Ovary (tissue), 3 donors: ENCODE measurements at regions not wholly inside any gene's neighbourhood (a gene's known extent, or its start where the extent isn't known, plus 50 kb on each side); places are given as distances from the start of the nearest gene placed in this dataset.

Source experiments
- EP300 ChIP-seq: sonication (generic); formaldehyde crosslinking; IDR thresholded peaks from one replicate; pipeline ENCODE4 v1.6.1; 2017; ENCODE audit warnings: antibody characterized with exemption
- POLR2A ChIP-seq: fragments of 450-650 bp; IDR thresholded peaks from one replicate; pipeline ENCODE4 v1.6.1; 2017; ENCODE audit warnings: antibody characterized with exemption, mild to moderate bottlenecking, moderate library complexity
- TF ChIP-seq, protein P1 (sequence below), 3 donors: fragments of 450-650 bp in 2 of 3; fragments of 200-600 bp in 1 of 3; IDR thresholded peaks; one replicate each; pipeline versions ENCODE4 v1.5.1 to v1.8.0; 2016 to 2022; ENCODE audit warnings: antibody characterized with exemption in 3 of 3, mild to moderate bottlenecking in 1 of 3
- donor health status: DM: no; HTN: no; CAD: no.

DNA sequence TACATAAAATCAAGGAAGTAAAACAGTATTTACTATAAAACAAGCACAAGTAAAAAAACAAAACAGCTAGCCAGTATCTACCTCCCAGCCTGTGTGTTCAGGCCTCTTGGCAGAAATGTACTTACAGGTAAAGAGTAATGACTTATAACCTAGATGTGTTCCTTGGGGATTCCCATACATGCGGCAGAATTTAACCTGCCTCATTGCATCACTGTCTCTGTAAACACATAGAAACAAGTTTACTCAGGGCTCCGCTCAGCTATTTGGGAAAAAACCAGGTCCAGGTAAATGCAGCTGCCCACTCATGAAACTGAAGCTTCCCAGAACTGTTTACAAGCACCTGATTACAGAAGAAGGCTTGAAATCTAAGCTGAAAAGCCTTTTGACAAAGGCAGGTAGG, 50.7 kb upstream of the SERP2 start:
- TF ChIP-seq POLR2A (no peak), EP300 (no peak)
- TF ChIP-seq, protein P1, sequence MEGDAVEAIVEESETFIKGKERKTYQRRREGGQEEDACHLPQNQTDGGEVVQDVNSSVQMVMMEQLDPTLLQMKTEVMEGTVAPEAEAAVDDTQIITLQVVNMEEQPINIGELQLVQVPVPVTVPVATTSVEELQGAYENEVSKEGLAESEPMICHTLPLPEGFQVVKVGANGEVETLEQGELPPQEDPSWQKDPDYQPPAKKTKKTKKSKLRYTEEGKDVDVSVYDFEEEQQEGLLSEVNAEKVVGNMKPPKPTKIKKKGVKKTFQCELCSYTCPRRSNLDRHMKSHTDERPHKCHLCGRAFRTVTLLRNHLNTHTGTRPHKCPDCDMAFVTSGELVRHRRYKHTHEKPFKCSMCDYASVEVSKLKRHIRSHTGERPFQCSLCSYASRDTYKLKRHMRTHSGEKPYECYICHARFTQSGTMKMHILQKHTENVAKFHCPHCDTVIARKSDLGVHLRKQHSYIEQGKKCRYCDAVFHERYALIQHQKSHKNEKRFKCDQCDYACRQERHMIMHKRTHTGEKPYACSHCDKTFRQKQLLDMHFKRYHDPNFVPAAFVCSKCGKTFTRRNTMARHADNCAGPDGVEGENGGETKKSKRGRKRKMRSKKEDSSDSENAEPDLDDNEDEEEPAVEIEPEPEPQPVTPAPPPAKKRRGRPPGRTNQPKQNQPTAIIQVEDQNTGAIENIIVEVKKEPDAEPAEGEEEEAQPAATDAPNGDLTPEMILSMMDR (IDR thresholded peaks at IDR 0.05): no peak
